Adipocyte (in vitro differentiated cells): ENCODE measurements at regions not wholly inside any gene's neighbourhood (a gene's known extent, or its start where the extent isn't known, plus 50 kb on each side); places are given as distances from the start of the nearest gene placed in this dataset.

ENCODE experiments used
- DNase-seq: peaks from one replicate; pipeline ENCODE4 v3.0.0-alpha.2; 2015; ENCODE audit warnings: low read depth
- H3K27me3 ChIP-seq: replicated peaks from 2 replicates; pipeline ENCODE4 v1.7.0; 2013; ENCODE audit warnings: mild to moderate bottlenecking, low read length, moderate library complexity; ENCODE audit not compliant: control insufficient read depth, insufficient read depth
- H3K36me3 ChIP-seq: 2 replicates; pipeline ENCODE4 v1.7.0; 2013; ENCODE audit warnings: low read length, mild to moderate bottlenecking, moderate library complexity; ENCODE audit not compliant: control insufficient read depth, insufficient read depth, severe bottlenecking
- H3K4me1 ChIP-seq: 2 replicates; pipeline ENCODE4 v1.7.0; 2013; ENCODE audit warnings: mild to moderate bottlenecking, low read length, moderate library complexity; ENCODE audit not compliant: control insufficient read depth, insufficient read depth
- H3K4me3 ChIP-seq: 2 replicates; pipeline ENCODE4 v1.7.0; 2013; ENCODE audit warnings: mild to moderate bottlenecking, low read length, moderate library complexity
- H3K9ac ChIP-seq: 2 replicates; pipeline ENCODE4 v1.7.0; 2013; ENCODE audit warnings: mild to moderate bottlenecking, low read length, moderate library complexity
- H3K9me3 ChIP-seq: 2 replicates; pipeline ENCODE4 v1.7.0; 2013; ENCODE audit warnings: mild to moderate bottlenecking, low read length, moderate library complexity; ENCODE audit not compliant: control insufficient read depth

- DNase-seq = no peak
- Histone ChIP-seq H3K9ac (no peak overlapping the region), H3K27me3 (peaks cover 45% of the 10 kb centered on the region), H3K4me1 (peaks cover 12% of the 10 kb centered on the region), H3K9me3 (no peaks in the 10 kb centered on the region), H3K4me3 (no peak overlapping the region), H3K36me3 (no peaks in the 10 kb centered on the region)
Observed at GRCh38 chr2:239814861-239815601, 210.1 kb downstream of the NDUFA10 start.

- peaks cover 12% of the 10 kb centered on the region for H3K4me1 ChIP-seq
- no peak for DNase-seq
- no peak overlapping the region for H3K4me3 ChIP-seq
- H3K36me3 ChIP-seq = no peaks in the 10 kb centered on the region
- H3K27me3 ChIP-seq = peaks cover 42% of the 10 kb centered on the region
- H3K9me3 ChIP-seq = no peaks in the 10 kb centered on the region
- no peak overlapping the region for H3K9ac ChIP-seq
Observed at GRCh38 chr2:239814116-239814860, 210.9 kb downstream of the NDUFA10 start.

GRCh38 chr2:239813261-239814115 lies 211.7 kb downstream of the NDUFA10 start:
- no peaks in the 10 kb centered on the region for H3K36me3 ChIP-seq

GRCh38 chr2:239811806-239812560 lies 213.2 kb downstream of the NDUFA10 start:
- no peak for DNase-seq
- H3K4me1 ChIP-seq = peaks cover 12% of the 10 kb centered on the region
- H3K4me3 ChIP-seq = no peak overlapping the region
- H3K9me3 ChIP-seq = peaks cover 3% of the 10 kb centered on the region
- H3K9ac ChIP-seq = no peak overlapping the region
- no peaks in the 10 kb centered on the region for H3K36me3 ChIP-seq
- H3K27me3 ChIP-seq = peaks cover 47% of the 10 kb centered on the region

More at GRCh38 chr2:239813261-239814115, 211.7 kb downstream of the NDUFA10 start:
- H3K4me1 ChIP-seq = peaks cover 12% of the 10 kb centered on the region
- DNase-seq = no peak
- H3K27me3 ChIP-seq = peaks cover 40% of the 10 kb centered on the region
- no peak overlapping the region for H3K9ac ChIP-seq
- no peak overlapping the region for H3K4me3 ChIP-seq
- H3K9me3 ChIP-seq = no peaks in the 10 kb centered on the region

- Histone ChIP-seq H3K27me3 (peaks cover 42% of the 10 kb centered on the region), H3K9ac (no peak overlapping the region), H3K4me1 (peaks cover 12% of the 10 kb centered on the region), H3K36me3 (no peaks in the 10 kb centered on the region), H3K9me3 (peaks cover 3% of the 10 kb centered on the region), H3K4me3 (no peak overlapping the region)
- no peak for DNase-seq
Observed at GRCh38 chr2:239811111-239811781, 213.9 kb downstream of the NDUFA10 start.

- H3K4me3 ChIP-seq = no peak overlapping the region
- H3K4me1 ChIP-seq = peaks cover 6% of the 10 kb centered on the region
- no peak for DNase-seq
- no peak overlapping the region for H3K9ac ChIP-seq
- peaks cover 3% of the 10 kb centered on the region for H3K9me3 ChIP-seq
- H3K36me3 ChIP-seq = no peaks in the 10 kb centered on the region
- peaks cover 38% of the 10 kb centered on the region for H3K27me3 ChIP-seq
Observed at GRCh38 chr2:239809391-239809790, 215.8 kb downstream of the NDUFA10 start.

GRCh38 chr2:239807568-239807967 lies 217.6 kb downstream of the NDUFA10 start:
- Histone ChIP-seq H3K9ac (no peak overlapping the region), H3K4me1 (peaks cover 6% of the 10 kb centered on the region), H3K36me3 (no peaks in the 10 kb centered on the region), H3K4me3 (no peak overlapping the region), H3K27me3 (peaks cover 38% of the 10 kb centered on the region), H3K9me3 (peaks cover 3% of the 10 kb centered on the region)
- no peak for DNase-seq

GRCh38 chr2:239806758-239807434 lies 218.2 kb downstream of the NDUFA10 start:
- no peak overlapping the region for H3K4me3 ChIP-seq
- DNase-seq = no peak
- H3K36me3 ChIP-seq = no peaks in the 10 kb centered on the region
- peaks cover 3% of the 10 kb centered on the region for H3K9me3 ChIP-seq
- peaks cover 32% of the 10 kb centered on the region for H3K27me3 ChIP-seq
- peaks cover 6% of the 10 kb centered on the region for H3K4me1 ChIP-seq
- no peak overlapping the region for H3K9ac ChIP-seq

GRCh38 chr2:239806276-239806675 lies 218.9 kb downstream of the NDUFA10 start:
- Histone ChIP-seq H3K4me1 (peaks cover 3% of the 10 kb centered on the region), H3K9me3 (peaks cover 3% of the 10 kb centered on the region), H3K27me3 (peaks cover 25% of the 10 kb centered on the region), H3K4me3 (no peak overlapping the region), H3K9ac (no peak overlapping the region), H3K36me3 (no peaks in the 10 kb centered on the region)
- no peak for DNase-seq

- H3K9ac ChIP-seq = no peak overlapping the region
- H3K4me3 ChIP-seq = no peak overlapping the region
- H3K4me1 ChIP-seq = no peaks in the 10 kb centered on the region
- peaks cover 17% of the 10 kb centered on the region for H3K27me3 ChIP-seq
- no peaks in the 10 kb centered on the region for H3K36me3 ChIP-seq
- H3K9me3 ChIP-seq = peaks cover 3% of the 10 kb centered on the region
- DNase-seq = no peak
Observed at GRCh38 chr2:239805414-239805813, 219.7 kb downstream of the NDUFA10 start.
